K562 (cell line): ENCODE measurements at regions not wholly inside any gene's neighbourhood (a gene's known extent, or its start where the extent isn't known, plus 50 kb on each side); places are given as distances from the start of the nearest gene placed in this dataset.

Source experiments
- ATAC-seq: fragments of 200-7000 bp; cut with Tn5 transposase; 3 replicates; pipeline ENCODE4 v1.9.1; 2020; ENCODE audit warnings: moderate library complexity
- BruUV-seq: library from RNA; stranded (reverse); fragments of 400-500 nt; replicated peaks from 2 replicates; lab custom pipeline; 2021; lab: Mats Ljungman, UMichigan
- CTCF ChIA-PET: fragments of 300-600 bp; formaldehyde crosslinking; extraction: SDS; loops from one replicate; lab custom pipeline; 2021; ENCODE audit warnings: low intra/inter-chr PET ratio; lab: Yijun Ruan, JAX
- POLR2A ChIA-PET: fragments of 300-600, 350-650 bp; sonication (Branson Sonifier 250); formaldehyde crosslinking; extraction: SDS; loops from one replicate; lab custom pipeline; 2021; ENCODE audit warnings: antibody characterized with exemption, inconsistent platforms; lab: Yijun Ruan, JAX
- DNase-seq, 4 experiments: peaks; one replicate each; pipeline versions ENCODE4 v3.0.0 to v3.0.0-alpha.2; 2011 to 2018; ENCODE audit warnings: low spot score in 3 of 4, mixed read lengths in 3 of 4; ENCODE audit errors: extremely low read depth in 1 of 4
- FAIRE-seq: peaks from 2 replicates; lab custom pipeline; 2011; peaks lifted over from hg19 to GRCh38; lab: Jason Lieb, UNC
- H2AFZ ChIP-seq: 2 replicates; pipeline ENCODE4 v1.6.0; 2011; ENCODE audit warnings: low read depth, low read length, control low read depth, inconsistent platforms
- H3K27ac ChIP-seq: fragments of 200-600 bp; 3 replicates; pipeline ENCODE4 v1.8.0; 2011; ENCODE audit warnings: low read depth, mild to moderate bottlenecking, control low read depth, inconsistent platforms, low read length, moderate library complexity, mixed read lengths; ENCODE audit errors: extremely low read depth
- H3K27me3 ChIP-seq, 2 experiments: fragments of 300-600 bp in 1 of 2; 2 replicates in 1 of 2; 3 replicates in 1 of 2; pipeline versions ENCODE4 v1.6.0 to v1.8.0; 2011; ENCODE audit warnings: inconsistent platforms in 2 of 2, low read length in 2 of 2, mild to moderate bottlenecking in 1 of 2, mixed read lengths in 1 of 2, moderate library complexity in 1 of 2; ENCODE audit not compliant: control insufficient read depth in 2 of 2, insufficient read depth in 2 of 2
- H3K36me3 ChIP-seq: fragments of 300-600 bp; 3 replicates; pipeline ENCODE4 v1.8.0; 2011; ENCODE audit warnings: mild to moderate bottlenecking, low read length, inconsistent platforms; ENCODE audit not compliant: control insufficient read depth, insufficient read depth
- H3K4me1 ChIP-seq, 2 experiments: fragments of 200-600 bp in 1 of 2; replicated peaks in 1 of 2; 2 replicates in 1 of 2; 3 replicates in 1 of 2; pipeline versions ENCODE4 v1.5.1 to v1.8.0; 2011; ENCODE audit warnings: inconsistent platforms in 2 of 2, low read length in 2 of 2, mild to moderate bottlenecking in 1 of 2, mixed read lengths in 1 of 2, moderate library complexity in 1 of 2; ENCODE audit not compliant: control insufficient read depth in 2 of 2, insufficient read depth in 2 of 2
- H3K4me2 ChIP-seq: 2 replicates; pipeline ENCODE4 v1.6.1; 2011; ENCODE audit warnings: low read length, control low read depth, inconsistent platforms, mixed read lengths; ENCODE audit not compliant: insufficient read depth
- H3K4me3 ChIP-seq: fragments of 200-600 bp; sonication (generic), shearing (Covaris generic); 2 replicates; pipeline ENCODE4 v1.5.1; 2016; ENCODE audit warnings: control low read depth, inconsistent platforms
- H3K79me2 ChIP-seq: fragments of 200-600 bp; 3 replicates; pipeline ENCODE4 v1.8.0; 2011; ENCODE audit warnings: low read length, inconsistent platforms; ENCODE audit not compliant: control insufficient read depth, insufficient read depth
- H3K9ac ChIP-seq, 2 experiments: 2 replicates each; pipeline versions ENCODE4 v1.6.0 to v1.6.1; 2011; ENCODE audit warnings: low read depth in 2 of 2, low read length in 2 of 2, control low read depth in 1 of 2, inconsistent platforms in 1 of 2, mild to moderate bottlenecking in 1 of 2, mixed read lengths in 1 of 2; ENCODE audit not compliant: insufficient read depth in 1 of 2
- H3K9me1 ChIP-seq: one replicate; pipeline ENCODE4 v1.6.0; 2011; ENCODE audit warnings: inconsistent platforms, mild to moderate bottlenecking, low read length, moderate library complexity; ENCODE audit not compliant: control insufficient read depth, insufficient read depth
- H3K9me3 ChIP-seq: replicated peaks from 2 replicates; pipeline ENCODE4 v1.5.1; 2011; ENCODE audit warnings: low read depth, low read length, inconsistent platforms; ENCODE audit not compliant: control insufficient read depth, insufficient read depth
- H4K20me1 ChIP-seq: replicated peaks from 2 replicates; pipeline ENCODE4 v1.6.1; 2011; ENCODE audit warnings: low read length, inconsistent platforms, mixed read lengths; ENCODE audit not compliant: control insufficient read depth, insufficient read depth
- CBX8 ChIP-seq: fragments of 200-600 bp; sonication (generic); IDR thresholded peaks from 2 replicates; pipeline ENCODE4 v1.6.1; 2012; ENCODE audit warnings: borderline replicate concordance, mixed run types, low read depth, mild to moderate bottlenecking, moderate library complexity, mixed read lengths, low read length, control low read depth, inconsistent platforms; ENCODE audit not compliant: poor library complexity, severe bottlenecking; ENCODE audit errors: extremely low read depth
- GTF2F1 ChIP-seq: IDR thresholded peaks from 2 replicates; pipeline ENCODE4 v1.6.1; 2011; ENCODE audit warnings: low read depth, low read length, improper control_type of control experiment
- ILF3 ChIP-seq: fragments of 450-650 bp; IDR thresholded peaks from 2 replicates; pipeline ENCODE4 v1.6.1; 2018; ENCODE audit warnings: antibody characterized with exemption, mild to moderate bottlenecking, moderate library complexity, borderline replicate concordance
- MAZ ChIP-seq, 2 experiments: fragments of 450-650 bp in 1 of 2; sonication (generic) in 1 of 2; formaldehyde crosslinking; IDR thresholded peaks in 1 of 2; conservative IDR thresholded peaks in 1 of 2; 2 replicates each; pipeline versions ENCODE4 v1.4.0 to v1.5.0; 2020; ENCODE audit warnings: mild to moderate bottlenecking in 1 of 2, missing genetic modification reagents in 1 of 2
- MEIS2 ChIP-seq: fragments of 450-650 bp; IDR thresholded peaks from 2 replicates; pipeline ENCODE4 v1.6.1; 2014; ENCODE audit warnings: mild to moderate bottlenecking; ENCODE audit not compliant: partially characterized antibody
- MLLT1 ChIP-seq, 2 experiments: fragments of 450-650 bp; IDR thresholded peaks; 2 replicates each; pipeline ENCODE4 v1.6.1; 2016
- NR4A1 ChIP-seq, 2 experiments: fragments of 250-450 bp in 1 of 2; fragments of 450-650 bp in 1 of 2; sonication (Bioruptor Pico) in 1 of 2; IDR thresholded peaks; 2 replicates each; pipeline versions ENCODE4 v1.4.0 to v1.6.1; 2016 to 2020; ENCODE audit warnings: mild to moderate bottlenecking in 2 of 2, missing compliant biosample characterization in 1 of 2, missing genetic modification characterization in 1 of 2, moderate library complexity in 1 of 2
- PKNOX1 ChIP-seq: fragments of 450-650 bp; IDR thresholded peaks from 2 replicates; pipeline ENCODE4 v1.6.1; 2016
- SNIP1 ChIP-seq: fragments of 450-650 bp; IDR thresholded peaks from 2 replicates; pipeline ENCODE4 v1.7.1; 2017; ENCODE audit warnings: low read depth, mild to moderate bottlenecking
- SPI1 ChIP-seq: IDR thresholded peaks from 2 replicates; pipeline ENCODE4 v1.6.1; 2011; ENCODE audit warnings: low read depth, low read length, control low read depth, borderline replicate concordance
- STAT5B ChIP-seq: fragments of 250-450 bp; sonication (Bioruptor Pico); IDR thresholded peaks from 2 replicates; pipeline ENCODE4 v1.8.0; 2021; ENCODE audit warnings: mild to moderate bottlenecking, inconsistent platforms
- ZFP30 ChIP-seq: fragments of 250-450 bp; sonication (Bioruptor Pico); IDR thresholded peaks from 2 replicates; pipeline ENCODE4 v1.8.0; 2022; ENCODE audit warnings: moderate library complexity, mild to moderate bottlenecking, inconsistent platforms, borderline replicate concordance
- ZNF408 ChIP-seq: fragments of 250-450 bp; sonication (Bioruptor Pico); IDR thresholded peaks from 2 replicates; pipeline ENCODE4 v1.4.0; 2020; ENCODE audit warnings: low read depth, mild to moderate bottlenecking, moderate library complexity
- WGBS: fragments of 100-300 bp; shearing (Covaris generic); methylation state at CpG from one replicate; pipeline ENCODE4 v1.1.6; 2016; ENCODE audit warnings: low coverage, mixed read lengths; ENCODE audit not compliant: insufficient coverage; ENCODE audit errors: missing lambda C conversion rate; 5-methylcytosine and 5-hydroxymethylcytosine counted together
- in situ Hi-C: fragments of 300-500 bp; cut with MboI; formaldehyde crosslinking; loops from 4 replicates; pipeline ENCODE4 v1.15.0; 2018; ENCODE audit warnings: inconsistent platforms, mixed read lengths
- intact Hi-C: fragments of 100-400 bp; cut with micrococcal nuclease; formaldehyde crosslinking; loops from 2 replicates; pipeline ENCODE4 v1.14.2; 2022
- TF ChIP-seq, protein P1 (sequence below): sonication (generic); formaldehyde crosslinking; IDR thresholded peaks from 2 replicates; pipeline ENCODE4 v1.8.0; 2022; ENCODE audit warnings: mild to moderate bottlenecking, missing genetic modification reagents
- TF ChIP-seq, protein P2 (sequence below): fragments of 450-650 bp; IDR thresholded peaks from 2 replicates; pipeline ENCODE4 v1.6.1; 2016; ENCODE audit warnings: missing biosample characterization, missing genetic modification characterization

DNA sequence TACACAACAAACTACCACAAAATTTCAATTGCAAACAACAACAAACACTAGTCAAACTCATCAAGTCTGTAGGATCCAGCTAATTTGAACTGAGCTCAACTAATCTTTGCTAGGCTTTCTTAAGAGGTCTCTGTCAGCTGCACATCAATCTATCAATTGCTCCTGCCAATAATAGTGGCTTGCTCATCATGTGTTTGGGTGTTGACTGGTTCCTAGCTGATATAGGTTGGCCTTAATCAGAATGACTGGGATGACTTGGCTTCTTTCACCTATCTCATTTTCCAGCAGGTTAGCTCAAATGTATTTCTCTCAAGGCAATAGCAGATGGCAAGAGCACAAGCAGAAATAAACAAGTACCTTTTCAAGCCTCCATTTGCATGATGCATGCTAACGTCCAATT, 370.3 kb upstream of the NFE2L3 start (continued):
- peak; percentile 19; the same call in 1 of the 2 replicates for TF ChIP-seq PKNOX1
- peak; percentile 29 for TF ChIP-seq MEIS2
- TF ChIP-seq NR4A1 (CRISPR knock-in tag; IDR thresholded peaks at IDR 0.05): no peak
- TF ChIP-seq NR4A1 (tag; IDR thresholded peaks at IDR 0.05): 0 out of 2 replicates have a peak, but pooled peaks have one; percentile 40
- TF ChIP-seq SPI1: no peak

DNA sequence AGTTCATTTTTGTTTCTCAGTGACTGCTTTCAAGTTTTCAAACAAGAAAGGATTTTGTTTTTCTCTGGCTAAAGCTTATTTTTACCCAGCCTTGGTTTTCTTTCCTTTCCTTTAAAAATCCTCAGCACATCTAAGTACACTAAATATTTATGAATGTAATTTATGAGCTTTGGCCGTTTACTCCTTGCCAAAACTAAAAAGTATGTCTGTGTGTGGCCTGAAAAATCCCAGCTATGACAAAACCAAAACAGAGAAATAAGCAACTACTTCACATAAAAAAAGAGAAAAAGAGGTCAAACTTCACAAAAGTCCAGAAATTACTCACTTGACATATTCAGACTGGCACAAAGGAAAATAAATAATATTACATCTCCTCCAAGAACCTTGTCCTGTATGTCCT, 365.1 kb upstream of the NFE2L3 start:
- no peak overlapping the region for H3K4me2 ChIP-seq
- H3K27ac ChIP-seq: no peak overlapping the region
- peaks cover 3 to 21% of the 10 kb centered on the region in 2 experiments; a peak in 2 of 5 replicates for H3K27me3 ChIP-seq
- intact Hi-C loops (no loop called here), in situ Hi-C loops (no loop called here)
- H3K36me3 ChIP-seq: no peaks in the 10 kb centered on the region
- H3K4me1 ChIP-seq: no peaks in the 10 kb centered on the region
- no TSS peak for BruUV-seq
- no peak for TF ChIP-seq CBX8
- TF ChIP-seq STAT5B: no peak
- no peak for TF ChIP-seq MAZ (CRISPR knock-in tag; conservative IDR thresholded peaks at IDR 0.05 in 1 of 2, IDR thresholded peaks at IDR 0.05 in 1 of 2)
- TF ChIP-seq, protein P1, sequence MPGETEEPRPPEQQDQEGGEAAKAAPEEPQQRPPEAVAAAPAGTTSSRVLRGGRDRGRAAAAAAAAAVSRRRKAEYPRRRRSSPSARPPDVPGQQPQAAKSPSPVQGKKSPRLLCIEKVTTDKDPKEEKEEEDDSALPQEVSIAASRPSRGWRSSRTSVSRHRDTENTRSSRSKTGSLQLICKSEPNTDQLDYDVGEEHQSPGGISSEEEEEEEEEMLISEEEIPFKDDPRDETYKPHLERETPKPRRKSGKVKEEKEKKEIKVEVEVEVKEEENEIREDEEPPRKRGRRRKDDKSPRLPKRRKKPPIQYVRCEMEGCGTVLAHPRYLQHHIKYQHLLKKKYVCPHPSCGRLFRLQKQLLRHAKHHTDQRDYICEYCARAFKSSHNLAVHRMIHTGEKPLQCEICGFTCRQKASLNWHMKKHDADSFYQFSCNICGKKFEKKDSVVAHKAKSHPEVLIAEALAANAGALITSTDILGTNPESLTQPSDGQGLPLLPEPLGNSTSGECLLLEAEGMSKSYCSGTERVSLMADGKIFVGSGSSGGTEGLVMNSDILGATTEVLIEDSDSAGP (CRISPR knock-in tag): no peak
- TF ChIP-seq, protein P2, sequence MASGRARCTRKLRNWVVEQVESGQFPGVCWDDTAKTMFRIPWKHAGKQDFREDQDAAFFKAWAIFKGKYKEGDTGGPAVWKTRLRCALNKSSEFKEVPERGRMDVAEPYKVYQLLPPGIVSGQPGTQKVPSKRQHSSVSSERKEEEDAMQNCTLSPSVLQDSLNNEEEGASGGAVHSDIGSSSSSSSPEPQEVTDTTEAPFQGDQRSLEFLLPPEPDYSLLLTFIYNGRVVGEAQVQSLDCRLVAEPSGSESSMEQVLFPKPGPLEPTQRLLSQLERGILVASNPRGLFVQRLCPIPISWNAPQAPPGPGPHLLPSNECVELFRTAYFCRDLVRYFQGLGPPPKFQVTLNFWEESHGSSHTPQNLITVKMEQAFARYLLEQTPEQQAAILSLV (tag): no peak
- TF ChIP-seq SNIP1: no peak
- TF ChIP-seq GTF2F1: no peak
- TF ChIP-seq ZNF408 (CRISPR knock-in tag): no peak
- TF ChIP-seq ILF3: no peak
- no peak for TF ChIP-seq MLLT1 (IDR thresholded peaks at IDR 0.05)
- no peak for TF ChIP-seq ZFP30 (CRISPR knock-in tag)
- POLR2A ChIA-PET: interaction anchor here (0.9 to 1.4 kb wide), 2 partner anchors 10 to 141 kb away, joined by 3 to 4 read pairs; no protein-coding TSS in a partner anchor
- H3K9ac ChIP-seq: no peak overlapping the region
- no peak for DNase-seq
- CTCF ChIA-PET: no interaction called here
- ATAC-seq: no peak
- no peaks in the 10 kb centered on the region for H3K9me3 ChIP-seq
- no peaks in the 10 kb centered on the region for H4K20me1 ChIP-seq
- FAIRE-seq: no peak
- 0% methylated on average over 1 of the region's 1 CpG for WGBS
- H2AFZ ChIP-seq: no peak overlapping the region
- no peaks in the 10 kb centered on the region for H3K79me2 ChIP-seq
- H3K4me3 ChIP-seq: no peak overlapping the region
- H3K9me1 ChIP-seq: no peaks in the 10 kb centered on the region
